ENCODE measurements at regions not wholly inside any gene's neighbourhood (a gene's known extent, or its start where the extent isn't known, plus 50 kb on each side); places are given as distances from the start of the nearest gene placed in this dataset.

DNA sequence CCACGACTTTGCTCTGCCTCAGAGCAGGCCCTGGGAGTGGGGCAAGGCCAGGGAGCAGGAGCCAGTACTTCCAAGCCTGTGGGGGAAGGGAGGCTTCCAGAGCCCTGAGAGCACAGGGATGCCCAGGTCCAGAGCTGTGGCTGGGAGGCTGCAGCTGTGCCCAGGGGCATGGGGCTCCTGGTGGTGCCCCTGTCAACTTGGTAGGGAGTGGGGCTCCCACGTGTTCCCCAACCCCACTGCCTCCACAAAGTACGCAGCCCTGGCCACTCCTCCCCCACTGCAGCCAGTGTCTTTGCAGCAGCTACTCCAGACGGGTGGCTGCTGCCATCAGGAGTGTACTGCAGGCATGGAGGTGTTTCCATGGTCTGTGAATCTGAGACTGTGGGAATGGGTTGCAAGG, 294.1 kb upstream of the SNX7 start:
- WGBS, 4 donors, result 58 to 80% (median 66%) methylated on average over 3 to 4 of the region's 4 CpGs
- H3K36me3 ChIP-seq (replicated peaks in 1 of 2), result no peaks in the 10 kb centered on the region
- TF ChIP-seq, protein P1, sequence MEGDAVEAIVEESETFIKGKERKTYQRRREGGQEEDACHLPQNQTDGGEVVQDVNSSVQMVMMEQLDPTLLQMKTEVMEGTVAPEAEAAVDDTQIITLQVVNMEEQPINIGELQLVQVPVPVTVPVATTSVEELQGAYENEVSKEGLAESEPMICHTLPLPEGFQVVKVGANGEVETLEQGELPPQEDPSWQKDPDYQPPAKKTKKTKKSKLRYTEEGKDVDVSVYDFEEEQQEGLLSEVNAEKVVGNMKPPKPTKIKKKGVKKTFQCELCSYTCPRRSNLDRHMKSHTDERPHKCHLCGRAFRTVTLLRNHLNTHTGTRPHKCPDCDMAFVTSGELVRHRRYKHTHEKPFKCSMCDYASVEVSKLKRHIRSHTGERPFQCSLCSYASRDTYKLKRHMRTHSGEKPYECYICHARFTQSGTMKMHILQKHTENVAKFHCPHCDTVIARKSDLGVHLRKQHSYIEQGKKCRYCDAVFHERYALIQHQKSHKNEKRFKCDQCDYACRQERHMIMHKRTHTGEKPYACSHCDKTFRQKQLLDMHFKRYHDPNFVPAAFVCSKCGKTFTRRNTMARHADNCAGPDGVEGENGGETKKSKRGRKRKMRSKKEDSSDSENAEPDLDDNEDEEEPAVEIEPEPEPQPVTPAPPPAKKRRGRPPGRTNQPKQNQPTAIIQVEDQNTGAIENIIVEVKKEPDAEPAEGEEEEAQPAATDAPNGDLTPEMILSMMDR (IDR thresholded peaks at IDR 0.05), result no peak
- TF ChIP-seq POLR2A (IDR thresholded peaks at IDR 0.05), result no peak
- DNase-seq, result no peak
- no peak overlapping the region for H3K27ac ChIP-seq
- no peaks in the 10 kb centered on the region for H3K9me3 ChIP-seq (replicated peaks in 1 of 3)
- H3K27me3 ChIP-seq, result no peaks in the 10 kb centered on the region
- intact Hi-C loops (cut with DNase I), result no loop called here
- H3K4me3 ChIP-seq, result no peak overlapping the region
- no peaks in the 10 kb centered on the region for H3K4me1 ChIP-seq (replicated peaks in 1 of 2)

DNA sequence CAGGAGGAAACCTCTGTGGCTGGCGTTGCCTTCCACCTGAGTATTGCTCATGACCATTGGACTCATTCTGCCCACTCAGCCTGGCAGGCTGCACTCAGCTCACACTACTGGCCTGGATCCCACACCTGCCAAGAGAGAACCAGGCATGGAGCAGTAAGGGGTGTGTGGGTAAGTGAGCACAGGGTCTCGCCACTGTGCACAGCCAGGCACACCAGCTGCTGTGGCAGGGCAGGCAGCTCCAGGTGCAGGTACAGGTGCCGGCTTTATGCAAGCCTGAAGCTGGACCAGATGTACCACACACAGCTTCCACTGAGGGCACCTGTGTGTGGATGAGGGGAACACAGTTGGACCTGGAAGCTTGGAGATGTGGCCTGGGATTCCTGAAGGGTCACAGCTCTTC, 295.2 kb upstream of the SNX7 start:
- Histone ChIP-seq H3K9me3 (replicated peaks in 1 of 3) (no peaks in the 10 kb centered on the region), H3K36me3 (replicated peaks in 1 of 2) (no peaks in the 10 kb centered on the region), H3K27ac (no peak overlapping the region), H3K4me3 (no peak overlapping the region), H3K27me3 (no peaks in the 10 kb centered on the region), H3K4me1 (replicated peaks in 1 of 2) (no peaks in the 10 kb centered on the region)
- no peak for DNase-seq
- WGBS, 4 donors, result 78 to 100% (median 83%) methylated on average over 1 to 3 of the region's 3 CpGs; no CpG with 5 or more reads in 1 of the 4 donors
- TF ChIP-seq, protein P1 (IDR thresholded peaks at IDR 0.05), result no peak
- TF ChIP-seq POLR2A (IDR thresholded peaks at IDR 0.05), result no peak
- intact Hi-C loops (cut with DNase I), result no loop called here

DNA sequence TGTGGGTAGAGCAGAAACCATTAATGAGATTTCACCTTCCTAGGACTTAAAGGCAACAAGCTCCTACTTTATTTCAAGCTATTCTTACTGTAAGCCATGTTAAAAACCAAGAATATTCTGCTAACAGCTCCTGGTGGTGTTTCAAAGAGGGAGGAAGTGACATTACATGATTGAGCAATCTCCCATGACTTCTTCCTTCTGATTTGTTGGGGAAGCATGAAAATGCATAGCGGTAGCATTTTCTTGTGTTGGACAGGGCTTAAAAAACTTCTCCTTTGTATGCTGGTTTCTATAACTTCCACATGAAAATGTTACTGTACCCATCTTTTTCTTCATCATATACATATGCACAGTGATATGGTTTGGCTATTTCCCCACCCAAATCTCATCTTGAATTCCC, 297.0 kb upstream of the SNX7 start:
- intact Hi-C loops (cut with DNase I), result no loop called here
- TF ChIP-seq POLR2A (IDR thresholded peaks at IDR 0.05), result no peak
- TF ChIP-seq, protein P1 (IDR thresholded peaks at IDR 0.05), result no peak
- 81 to 88% (median 85%) methylated on average over 1 of the region's 1 CpG for WGBS, 4 donors
- Histone ChIP-seq H3K9me3 (replicated peaks in 1 of 3) (no peaks in the 10 kb centered on the region), H3K4me1 (replicated peaks in 1 of 2) (no peaks in the 10 kb centered on the region), H3K27ac (no peak overlapping the region), H3K36me3 (replicated peaks in 1 of 2) (no peaks in the 10 kb centered on the region), H3K4me3 (no peak overlapping the region), H3K27me3 (no peaks in the 10 kb centered on the region)
- DNase-seq, result no peak

DNA sequence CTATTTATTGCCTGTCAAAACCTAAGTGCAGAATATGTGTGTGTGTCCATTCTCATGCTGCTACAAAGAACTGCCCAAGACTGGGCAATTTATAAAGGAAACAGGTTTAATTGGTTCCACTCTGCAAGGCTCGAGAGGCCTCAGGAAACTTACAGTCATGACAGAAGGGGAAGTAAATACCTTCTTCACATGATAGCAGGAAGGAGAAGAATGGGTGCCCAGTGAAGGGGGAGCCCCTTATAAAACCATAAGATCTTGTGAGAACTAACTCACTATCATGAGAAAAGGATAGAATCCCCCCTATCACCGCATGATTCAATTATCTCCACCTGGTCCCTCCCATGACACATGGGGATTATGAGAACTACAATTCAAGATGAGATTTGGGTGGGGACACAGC, 300.7 kb upstream of the SNX7 start:
- no peak for DNase-seq
- Histone ChIP-seq H3K36me3 (replicated peaks in 1 of 2) (no peaks in the 10 kb centered on the region), H3K27me3 (no peaks in the 10 kb centered on the region), H3K9me3 (replicated peaks in 1 of 3) (no peaks in the 10 kb centered on the region), H3K27ac (no peak overlapping the region), H3K4me1 (replicated peaks in 1 of 2) (no peaks in the 10 kb centered on the region), H3K4me3 (no peak overlapping the region)
- no peak for TF ChIP-seq POLR2A (IDR thresholded peaks at IDR 0.05)
- TF ChIP-seq, protein P1 (IDR thresholded peaks at IDR 0.05), result no peak
- 62 to 79% (median 69%) methylated on average over 2 of the region's 2 CpGs for WGBS, 4 donors
- intact Hi-C loops (cut with DNase I), result no loop called here

Measured in adrenal gland (tissue), 9 donors.